ENCODE measurements at regions not wholly inside any gene's neighbourhood (a gene's known extent, or its start where the extent isn't known, plus 50 kb on each side); places are given as distances from the start of the nearest gene placed in this dataset.

GRCh38 chr13:73820285-73820684, 313.9 kb downstream of the KLF12 start:
- TF ChIP-seq TAF1 (IDR thresholded peaks at IDR 0.05; ENCODE audit: borderline replicate concordance, insufficient read depth, low read length) (no peak), POLR2AphosphoS5 (IDR thresholded peaks at IDR 0.05; ENCODE audit: low read depth, low read length) (no peak), FOXP2 (optimal IDR thresholded peaks at IDR 0.05; ENCODE audit: borderline replicate concordance, extremely low read depth, extremely low read length, insufficient read depth) (no peak), SIN3A (IDR thresholded peaks at IDR 0.05; ENCODE audit: borderline replicate concordance, insufficient read depth, low read length) (no peak), REST (IDR thresholded peaks at IDR 0.05; ENCODE audit: insufficient read depth in 1 of 2, low read depth in 2 of 2, low read length in 2 of 2) (no peak)

DNA sequence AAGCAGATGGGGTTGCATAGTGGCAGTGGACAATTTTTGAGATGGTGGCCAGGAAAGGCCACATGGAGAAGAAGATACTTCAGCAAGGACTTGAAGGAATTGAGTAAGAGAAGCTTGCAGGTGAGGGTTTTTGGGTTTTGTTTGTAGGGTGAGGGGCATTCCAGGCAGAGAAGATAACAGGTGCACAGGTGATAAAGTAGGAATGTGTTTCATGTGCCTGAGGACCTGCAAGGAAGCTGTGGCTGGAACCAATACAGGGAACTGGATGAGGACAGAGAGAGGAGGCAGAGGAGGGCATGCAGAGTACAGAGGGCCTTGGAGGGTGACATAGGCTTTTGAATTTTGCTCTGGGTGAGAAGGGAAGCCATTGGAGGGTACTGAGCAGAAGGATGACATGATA, 314.5 kb downstream of the KLF12 start:
- no peak for TF ChIP-seq REST (IDR thresholded peaks at IDR 0.05; ENCODE audit: insufficient read depth in 1 of 2, low read depth in 2 of 2, low read length in 2 of 2)
- no peak for TF ChIP-seq POLR2AphosphoS5 (IDR thresholded peaks at IDR 0.05; ENCODE audit: low read depth, low read length)
- no peak for TF ChIP-seq TAF1 (IDR thresholded peaks at IDR 0.05; ENCODE audit: borderline replicate concordance, insufficient read depth, low read length)
- TF ChIP-seq FOXP2 (optimal IDR thresholded peaks at IDR 0.05; ENCODE audit: borderline replicate concordance, extremely low read depth, extremely low read length, insufficient read depth): no peak
- no peak for TF ChIP-seq SIN3A (IDR thresholded peaks at IDR 0.05; ENCODE audit: borderline replicate concordance, insufficient read depth, low read length)

DNA sequence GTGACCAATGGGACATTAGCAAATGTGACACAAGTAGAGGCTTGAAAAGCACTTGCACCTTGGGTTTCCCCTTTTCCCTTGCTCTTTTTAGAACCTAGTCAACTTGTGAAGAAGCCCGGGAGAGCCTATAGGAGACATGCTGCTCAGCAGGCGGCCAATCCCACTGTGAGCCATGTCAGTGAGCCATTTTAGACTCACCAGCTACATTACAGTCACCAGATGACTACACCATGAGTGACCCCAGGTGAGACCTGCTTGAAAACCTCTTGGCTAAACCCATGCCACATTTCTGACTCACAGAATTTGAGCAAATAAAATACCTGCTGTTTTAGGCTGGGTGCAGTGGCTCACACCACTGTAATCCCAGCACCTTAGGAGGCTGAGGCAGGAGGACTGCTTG, 317.5 kb downstream of the KLF12 start:
- TF ChIP-seq POLR2AphosphoS5 (IDR thresholded peaks at IDR 0.05; ENCODE audit: low read depth, low read length) (no peak), TAF1 (IDR thresholded peaks at IDR 0.05; ENCODE audit: borderline replicate concordance, insufficient read depth, low read length) (no peak), SIN3A (IDR thresholded peaks at IDR 0.05; ENCODE audit: borderline replicate concordance, insufficient read depth, low read length) (no peak), REST (IDR thresholded peaks at IDR 0.05; ENCODE audit: insufficient read depth in 1 of 2, low read depth in 2 of 2, low read length in 2 of 2) (no peak), FOXP2 (optimal IDR thresholded peaks at IDR 0.05; ENCODE audit: borderline replicate concordance, extremely low read depth, extremely low read length, insufficient read depth) (no peak)

- TF ChIP-seq POLR2AphosphoS5 (IDR thresholded peaks at IDR 0.05; ENCODE audit: low read depth, low read length) (no peak), SIN3A (IDR thresholded peaks at IDR 0.05; ENCODE audit: borderline replicate concordance, insufficient read depth, low read length) (no peak), FOXP2 (optimal IDR thresholded peaks at IDR 0.05; ENCODE audit: borderline replicate concordance, extremely low read depth, extremely low read length, insufficient read depth) (no peak), TAF1 (IDR thresholded peaks at IDR 0.05; ENCODE audit: borderline replicate concordance, insufficient read depth, low read length) (no peak), REST (IDR thresholded peaks at IDR 0.05; ENCODE audit: insufficient read depth in 1 of 2, low read depth in 2 of 2, low read length in 2 of 2) (no peak)
These were observed 318.4 kb downstream of the KLF12 start for GRCh38 chr13:73815796-73816195.

GRCh38 chr13:73810647-73811046, 323.6 kb downstream of the KLF12 start:
- TF ChIP-seq SIN3A (IDR thresholded peaks at IDR 0.05; ENCODE audit: borderline replicate concordance, insufficient read depth, low read length): no peak
- TF ChIP-seq POLR2AphosphoS5 (IDR thresholded peaks at IDR 0.05; ENCODE audit: low read depth, low read length): no peak
- no peak for TF ChIP-seq FOXP2 (optimal IDR thresholded peaks at IDR 0.05; ENCODE audit: borderline replicate concordance, extremely low read depth, extremely low read length, insufficient read depth)
- no peak for TF ChIP-seq REST (IDR thresholded peaks at IDR 0.05; ENCODE audit: insufficient read depth in 1 of 2, low read depth in 2 of 2, low read length in 2 of 2)
- TF ChIP-seq TAF1 (IDR thresholded peaks at IDR 0.05; ENCODE audit: borderline replicate concordance, insufficient read depth, low read length): no peak

Measured in PFSK-1 (cell line).